GM18858 (cell line): ENCODE measurements at regions not wholly inside any gene's neighbourhood (a gene's known extent, or its start where the extent isn't known, plus 50 kb on each side); places are given as distances from the start of the nearest gene placed in this dataset.
"Not testable (repeated sequence)": the region's sequence is repeated elsewhere in the genome, so short reads cannot be mapped to it uniquely, and the experiment has no call there.

Source experiments
- ATAC-seq: cut with Tn5 transposase; IDR thresholded peaks from one replicate; pipeline ENCODE4 v1.9.1; 2021; ENCODE audit not compliant: unreplicated experiment

- no peak for ATAC-seq
Measured at GRCh38 chr22:48078825-48079224, 1316.4 kb downstream of the TBC1D22A start.

DNA sequence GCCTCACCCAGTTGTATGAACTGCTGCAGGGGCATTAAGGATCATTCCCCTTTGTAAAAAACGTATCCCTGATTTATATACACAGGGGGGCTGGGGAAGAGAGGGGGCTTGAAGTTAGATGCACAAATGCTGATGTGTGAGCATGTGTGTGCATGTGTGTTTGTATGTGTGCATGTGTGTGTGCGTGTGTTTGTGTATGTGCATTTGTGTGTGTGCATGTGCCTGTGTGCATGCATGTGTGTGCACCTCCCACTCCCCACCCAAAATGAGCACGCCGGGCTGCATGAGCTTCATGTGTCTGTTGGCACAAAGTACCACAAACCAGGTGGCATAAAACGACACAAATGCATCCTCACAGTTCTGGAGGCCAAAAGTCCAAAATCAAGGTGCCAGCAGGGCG, 1315.2 kb downstream of the TBC1D22A start:
- no peak for ATAC-seq

DNA sequence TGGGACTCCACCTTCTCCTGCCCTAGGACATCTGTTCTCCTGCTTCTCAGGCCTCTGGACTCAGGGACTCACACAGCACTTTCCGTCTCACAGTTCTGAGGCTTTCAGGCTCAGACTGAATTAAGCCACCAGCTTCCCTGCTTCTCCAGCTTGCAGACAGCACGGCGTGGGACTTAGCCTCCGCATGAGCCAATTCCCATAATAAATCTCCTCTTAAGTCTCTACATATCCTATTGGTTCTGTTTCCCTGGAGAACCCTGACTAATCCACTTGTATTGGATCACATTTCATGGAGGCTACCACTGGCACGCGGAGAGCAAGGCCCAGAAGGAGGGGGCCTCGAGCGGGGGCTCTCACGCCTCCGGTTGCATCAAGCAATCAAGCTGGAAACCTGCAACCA, 1313.6 kb downstream of the TBC1D22A start:
- no peak for ATAC-seq

DNA sequence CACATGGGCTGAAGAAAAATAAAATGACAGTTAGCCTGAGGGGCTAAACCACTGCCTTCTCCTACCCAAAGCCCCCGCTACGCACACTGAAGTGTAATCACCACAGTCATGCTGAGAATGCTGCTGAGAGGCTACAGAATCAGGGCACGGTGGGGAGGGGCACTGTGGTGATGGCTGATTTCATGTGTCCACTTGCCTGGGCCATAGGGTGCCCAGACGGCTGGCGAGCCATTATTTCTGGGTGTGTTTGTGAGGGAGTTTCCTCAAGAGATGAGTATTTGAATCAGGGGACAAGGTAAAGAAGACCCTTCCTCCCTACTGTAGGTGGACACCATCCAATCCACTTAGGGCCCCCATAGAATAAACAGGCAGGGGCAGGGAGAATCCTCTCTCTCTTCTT, 1313.2 kb downstream of the TBC1D22A start:
- ATAC-seq, result no peak

GRCh38 chr22:48072777-48073176, 1310.3 kb downstream of the TBC1D22A start:
- ATAC-seq, result no peak

GRCh38 chr22:48071828-48072227, 1309.4 kb downstream of the TBC1D22A start:
- ATAC-seq, result no peak

GRCh38 chr22:48071305-48071704, 1308.9 kb downstream of the TBC1D22A start:
- ATAC-seq, result no peak

DNA sequence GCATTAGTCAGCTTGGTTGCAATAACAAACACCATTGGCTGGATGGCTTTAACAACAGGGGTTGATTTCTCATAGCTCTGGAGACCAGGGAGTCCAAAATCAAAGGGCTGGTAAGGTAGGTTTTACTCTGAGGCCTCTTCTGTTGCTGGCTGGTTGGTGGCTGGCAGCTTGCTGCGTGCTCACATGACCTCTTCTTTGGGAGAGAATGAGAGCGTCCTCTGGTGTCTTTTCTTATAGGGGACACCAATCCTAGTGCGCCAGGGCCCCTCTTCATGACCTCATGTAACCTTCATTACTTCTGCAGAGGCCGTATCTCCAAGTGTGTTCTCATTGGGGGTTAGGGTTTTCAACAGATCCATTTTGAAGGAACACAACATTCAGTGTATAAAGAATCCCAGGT, 1308.3 kb downstream of the TBC1D22A start:
- ATAC-seq, result no peak

DNA sequence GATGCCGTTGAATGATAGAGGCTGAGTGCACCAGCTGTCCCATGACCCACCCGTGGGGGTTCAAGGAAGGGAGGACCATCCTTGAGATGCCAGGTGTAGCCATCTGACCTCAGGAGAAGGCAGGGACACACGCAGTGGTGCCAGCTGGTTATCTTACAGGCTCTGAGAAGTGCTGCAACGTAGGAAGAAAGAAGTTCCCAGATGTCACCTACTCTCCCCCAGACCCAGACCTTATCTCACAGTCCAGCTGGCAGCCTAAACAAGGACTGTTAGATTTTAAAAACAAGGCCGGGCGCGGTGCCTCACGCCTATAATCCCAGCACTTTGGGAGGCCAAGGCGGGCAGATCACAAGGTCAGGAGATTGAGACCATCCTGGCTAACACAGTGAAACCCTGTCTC, 1307.6 kb downstream of the TBC1D22A start:
- ATAC-seq, result no peak

- no peak for ATAC-seq
Measured at GRCh38 chr22:48069256-48069655, 1306.8 kb downstream of the TBC1D22A start.

- no peak for ATAC-seq
Measured at GRCh38 chr22:48068323-48068885, 1306.0 kb downstream of the TBC1D22A start.

DNA sequence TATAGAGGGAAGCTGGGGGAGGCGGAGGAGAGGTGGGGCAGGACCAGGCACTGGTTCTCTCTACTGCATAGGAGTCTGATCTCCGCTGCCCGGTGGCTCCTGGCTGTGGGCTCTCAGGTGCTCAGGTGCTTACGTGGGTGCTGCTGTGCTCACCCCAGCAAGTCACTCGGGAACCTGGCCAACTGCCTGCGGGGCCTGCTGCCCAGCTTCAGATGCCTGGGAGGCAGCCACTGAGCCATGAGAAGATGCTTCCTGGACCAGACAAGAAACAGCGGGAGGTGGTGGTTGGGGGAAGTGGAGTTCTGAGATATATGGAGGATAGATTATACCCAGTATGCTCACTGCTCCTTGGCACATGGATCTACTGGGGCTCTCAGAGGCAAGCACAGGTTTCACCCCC, 1303.4 kb downstream of the TBC1D22A start:
- no peak for ATAC-seq

DNA sequence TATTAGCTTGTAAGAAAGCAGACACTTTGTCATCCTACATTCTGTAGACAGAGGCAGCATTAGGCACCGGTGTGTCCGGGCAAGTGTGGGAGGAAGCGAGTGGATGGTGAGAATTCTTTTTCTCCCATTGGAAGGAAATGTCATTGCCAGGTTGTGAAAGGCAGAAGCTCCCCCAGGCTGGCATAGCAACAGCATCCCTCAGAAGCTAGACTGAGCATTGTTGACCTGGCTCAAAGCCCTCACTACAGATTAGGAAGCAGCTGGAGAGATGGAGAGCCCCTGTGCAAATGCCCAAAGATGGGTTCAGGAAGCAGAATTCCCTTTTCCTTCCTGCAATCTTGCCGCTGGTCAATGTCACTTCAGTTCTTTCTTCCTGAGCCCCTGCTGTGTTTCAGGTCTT, 1299.3 kb downstream of the TBC1D22A start:
- ATAC-seq, result no peak

GRCh38 chr22:48060266-48060665, 1297.8 kb downstream of the TBC1D22A start:
- ATAC-seq, result no peak

DNA sequence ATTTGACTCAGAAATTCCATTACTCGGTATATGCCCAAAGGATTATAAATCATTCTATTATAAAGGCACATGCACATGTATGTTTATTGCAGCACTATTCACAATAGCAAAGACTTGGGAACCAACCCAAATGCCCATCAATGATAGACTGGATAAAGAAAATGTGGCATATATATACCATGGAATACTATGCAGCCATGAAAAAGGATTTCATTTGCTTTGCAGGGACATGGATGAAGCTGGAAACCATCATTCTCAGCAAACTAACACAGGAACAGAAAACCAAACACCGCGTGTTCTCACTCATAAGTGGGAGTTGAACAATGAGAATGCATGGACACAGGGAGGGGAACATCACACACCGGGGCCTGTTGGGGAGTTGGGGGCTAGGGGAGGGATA, 1297.1 kb downstream of the TBC1D22A start:
- ATAC-seq, result not testable (repeated sequence)

GRCh38 chr22:48057116-48057835, 1294.8 kb downstream of the TBC1D22A start:
- no peak for ATAC-seq

DNA sequence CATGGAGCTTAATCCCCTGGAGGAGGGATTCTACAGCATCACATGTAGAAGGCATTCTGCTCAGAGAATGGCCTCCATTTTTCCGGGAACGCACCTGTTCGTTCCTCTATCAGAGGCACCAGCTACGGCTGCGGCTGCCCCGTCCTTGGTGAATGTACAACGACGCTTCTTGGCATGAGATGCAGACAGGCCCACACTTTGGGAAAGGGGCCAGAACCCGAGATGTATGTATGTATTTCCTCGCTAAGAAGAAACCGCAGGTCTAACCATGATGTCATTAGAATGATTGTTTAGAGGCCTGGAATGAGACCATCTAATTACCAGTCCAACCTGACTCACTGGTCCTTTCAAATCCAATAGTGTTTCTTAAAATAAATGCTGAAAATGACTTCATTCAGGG, 1293.4 kb downstream of the TBC1D22A start:
- ATAC-seq, result no peak

DNA sequence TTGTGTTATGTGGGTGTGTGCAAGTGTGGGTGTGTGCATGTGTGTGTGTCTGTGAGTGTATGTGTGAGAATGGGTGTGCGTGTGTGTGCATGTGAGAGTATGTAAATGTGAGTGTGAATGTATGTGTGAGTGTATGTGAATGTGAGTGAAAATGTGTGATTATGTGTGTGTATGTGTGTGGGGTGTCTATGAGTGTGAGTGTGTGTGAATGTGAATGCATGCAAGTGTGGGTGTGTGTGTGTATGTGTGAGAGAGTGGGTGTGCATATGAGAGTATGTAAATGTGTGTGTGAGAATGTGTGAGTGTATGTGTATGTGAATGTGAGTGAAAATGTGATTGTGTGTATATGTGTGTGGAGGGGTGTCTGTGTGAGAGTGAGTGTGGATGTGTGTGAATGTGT, 1292.7 kb downstream of the TBC1D22A start:
- ATAC-seq, result no peak

DNA sequence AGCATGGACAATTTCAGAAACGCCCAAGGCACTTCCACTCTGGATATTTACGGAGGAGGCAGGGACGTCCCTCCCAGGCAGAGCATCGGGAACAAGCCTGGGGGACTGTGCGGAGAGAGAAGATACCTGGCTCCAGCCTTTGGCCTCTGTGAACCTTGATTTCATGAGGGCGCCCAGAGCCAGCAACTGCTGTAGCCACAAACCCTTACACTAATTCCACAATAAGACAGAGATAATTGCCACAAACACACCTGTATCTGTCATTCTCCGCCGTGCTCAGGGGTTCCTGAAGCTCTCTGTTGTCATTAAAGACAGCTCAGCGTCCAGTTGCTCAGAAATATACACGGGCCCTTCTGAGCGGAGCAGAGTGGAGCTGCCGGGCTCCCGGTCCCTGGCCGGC, 1292.1 kb downstream of the TBC1D22A start:
- ATAC-seq, result no peak

DNA sequence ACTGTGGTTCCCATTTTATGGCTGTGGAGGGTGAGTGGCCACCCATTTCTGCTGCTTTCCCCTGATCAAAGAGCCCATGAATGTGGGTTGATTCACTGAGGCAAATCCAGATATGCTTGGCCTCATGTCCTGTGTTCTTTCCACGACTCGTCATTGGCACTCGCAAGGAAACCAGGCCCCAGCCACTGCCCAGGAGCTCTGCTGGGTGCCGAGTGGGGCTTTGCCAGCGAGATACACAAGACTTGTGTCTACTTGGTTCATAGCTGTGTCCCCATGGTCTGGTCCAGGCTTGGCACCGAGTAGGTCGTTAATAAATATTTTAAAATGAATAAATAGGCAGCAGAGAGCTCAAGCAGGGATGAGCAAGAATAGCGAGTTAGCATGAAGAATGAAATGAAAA, 1291.5 kb downstream of the TBC1D22A start:
- no peak for ATAC-seq

DNA sequence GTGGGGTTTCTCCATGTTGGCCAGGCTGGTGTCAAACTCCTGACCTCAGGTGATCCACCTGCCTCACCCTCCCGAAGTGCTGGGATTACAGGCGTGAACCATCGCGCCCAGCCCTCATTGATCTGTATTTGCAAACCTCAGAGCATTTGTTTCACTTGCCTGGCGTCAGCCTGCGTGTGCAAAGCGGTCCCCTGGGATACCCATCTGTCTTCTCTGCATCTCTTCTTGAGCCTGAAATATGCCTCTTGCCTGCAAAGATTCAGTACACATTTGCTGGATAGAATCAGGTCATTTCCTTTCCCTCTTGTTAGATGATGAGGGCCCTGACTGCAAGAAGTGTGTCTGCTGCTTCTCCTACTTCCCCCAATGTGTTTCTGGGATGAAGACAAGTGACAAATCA, 1291.0 kb downstream of the TBC1D22A start:
- ATAC-seq, result no peak

GRCh38 chr22:48052621-48052890, 1290.1 kb downstream of the TBC1D22A start:
- no peak for ATAC-seq
